SK-N-SH (cell line): ENCODE measurements at regions not wholly inside any gene's neighbourhood (a gene's known extent, or its start where the extent isn't known, plus 50 kb on each side); places are given as distances from the start of the nearest gene placed in this dataset.

Experiments used
- CTCF ChIA-PET: fragments of 300-600, 350-600 bp; formaldehyde crosslinking; extraction: SDS; loops from one replicate; lab custom pipeline; 2021; lab: Yijun Ruan, JAX
- POLR2A ChIA-PET: fragments of 350-600 bp; sonication (Branson Sonifier 250); formaldehyde crosslinking; extraction: SDS; loops from one replicate; lab custom pipeline; 2020; ENCODE audit warnings: antibody characterized with exemption, inconsistent platforms; lab: Yijun Ruan, JAX
- DNase-seq: peaks from one replicate; pipeline ENCODE4 v3.0.0; 2012
- H2AFZ ChIP-seq: fragments of 200-600 bp; sonication (generic); 2 replicates; pipeline ENCODE4 v1.8.1; 2016; ENCODE audit warnings: antibody characterized with exemption, mild to moderate bottlenecking, low read depth
- H3F3A ChIP-seq: fragments of 200-600 bp; sonication (generic); replicated peaks from 2 replicates; pipeline ENCODE3; 2016; ENCODE audit warnings: antibody characterized with exemption, mild to moderate bottlenecking; ENCODE audit not compliant: insufficient read depth
- H3K27ac ChIP-seq, 2 experiments: fragments of 200-500 bp in 1 of 2; fragments of 200-600 bp in 1 of 2; sonication (Bioruptor generic) in 1 of 2; sonication (generic), shearing (Covaris generic) in 1 of 2; 2 replicates each; pipeline versions ENCODE4 v1.5.1 to v1.6.1; 2014 to 2016; ENCODE audit warnings: low read depth in 2 of 2, inconsistent platforms in 1 of 2, low read length in 1 of 2, mild to moderate bottlenecking in 1 of 2, mixed read lengths in 1 of 2
- H3K27me3 ChIP-seq: fragments of 200-600 bp; sonication (generic), shearing (Covaris generic); 2 replicates; pipeline ENCODE4 v1.6.1; 2016; ENCODE audit warnings: mixed run types; ENCODE audit not compliant: insufficient read depth
- H3K36me3 ChIP-seq, 2 experiments: fragments of 200-500 bp in 1 of 2; fragments of 200-600 bp in 1 of 2; sonication (Bioruptor generic) in 1 of 2; sonication (generic) in 1 of 2; replicated peaks in 1 of 2; 2 replicates each; pipeline versions ENCODE3 to v1.5.1; 2014 to 2016; ENCODE audit warnings: low read length in 1 of 2, mild to moderate bottlenecking in 1 of 2; ENCODE audit not compliant: insufficient read depth in 2 of 2, control insufficient read depth in 1 of 2
- H3K4me1 ChIP-seq, 2 experiments: fragments of 200-500 bp in 1 of 2; fragments of 200-600 bp in 1 of 2; sonication (Bioruptor generic) in 1 of 2; sonication (generic), shearing (Covaris generic) in 1 of 2; 2 replicates each; pipeline versions ENCODE4 v1.5.1 to v1.6.1; 2014 to 2016; ENCODE audit warnings: low read depth in 1 of 2, low read length in 1 of 2, mixed run types in 1 of 2; ENCODE audit not compliant: insufficient read depth in 2 of 2, control insufficient read depth in 1 of 2
- H3K4me2 ChIP-seq: fragments of 200-600 bp; sonication (generic), shearing (Covaris generic); 2 replicates; pipeline ENCODE4 v1.6.1; 2017; ENCODE audit warnings: mixed run types
- H3K4me3 ChIP-seq, 2 experiments: fragments of 200-500 bp in 1 of 2; fragments of 200-600 bp in 1 of 2; sonication (Bioruptor generic) in 1 of 2; sonication (generic), shearing (Covaris generic) in 1 of 2; 2 replicates each; pipeline versions ENCODE4 v1.5.1 to v1.8.1; 2014 to 2016; ENCODE audit warnings: low read depth in 2 of 2, inconsistent platforms in 1 of 2, low read length in 1 of 2, mild to moderate bottlenecking in 1 of 2, mixed read lengths in 1 of 2, moderate library complexity in 1 of 2
- H3K79me2 ChIP-seq: fragments of 200-600 bp; sonication (generic); 2 replicates; pipeline ENCODE4 v1.8.1; 2017; ENCODE audit warnings: mild to moderate bottlenecking; ENCODE audit not compliant: insufficient read depth
- H3K9ac ChIP-seq: fragments of 200-600 bp; sonication (generic); 2 replicates; pipeline ENCODE4 v1.6.1; 2017; ENCODE audit warnings: mixed run types
- H3K9me2 ChIP-seq: fragments of 200-600 bp; sonication (generic); 2 replicates; pipeline ENCODE4 v1.6.1; 2017; ENCODE audit warnings: mixed run types
- H3K9me3 ChIP-seq: fragments of 200-600 bp; sonication (generic); 2 replicates; pipeline ENCODE4 v1.6.1; 2017; ENCODE audit warnings: mixed run types, mild to moderate bottlenecking, moderate library complexity
- H4K20me1 ChIP-seq: fragments of 200-600 bp; sonication (generic); 2 replicates; pipeline ENCODE4 v1.6.1; 2017; ENCODE audit warnings: mild to moderate bottlenecking, mixed run types; ENCODE audit not compliant: insufficient read depth
- CHD2 ChIP-seq: fragments of 150-350 bp; IDR thresholded peaks from 2 replicates; pipeline ENCODE4 v1.6.1; 2018; ENCODE audit warnings: low read length; ENCODE audit not compliant: partially characterized antibody
- CTCF ChIP-seq: fragments of 200-600 bp; sonication (generic); IDR thresholded peaks from 2 replicates; pipeline ENCODE4 v1.6.1; 2017; ENCODE audit warnings: antibody characterized with exemption, mild to moderate bottlenecking, moderate library complexity
- FOSL2 ChIP-seq: IDR thresholded peaks from 2 replicates; pipeline ENCODE4 v1.4.0; 2012; ENCODE audit warnings: low read depth, mild to moderate bottlenecking, moderate library complexity, borderline replicate concordance
- FOXJ3 ChIP-seq: sonication (generic); formaldehyde crosslinking; IDR thresholded peaks from 2 replicates; pipeline ENCODE4 v1.5.1; 2020; ENCODE audit warnings: mild to moderate bottlenecking, missing genetic modification reagents
- FOXM1 ChIP-seq: IDR thresholded peaks from 2 replicates; pipeline ENCODE4 v1.4.0; 2012; ENCODE audit warnings: low read depth, mild to moderate bottlenecking
- GABPA ChIP-seq: IDR thresholded peaks from 2 replicates; pipeline ENCODE4 v1.4.0; 2012; ENCODE audit warnings: low read depth, mild to moderate bottlenecking
- GATA2 ChIP-seq: sonication (generic); formaldehyde crosslinking; IDR thresholded peaks from 2 replicates; pipeline ENCODE4 v1.5.0; 2020; ENCODE audit warnings: mild to moderate bottlenecking, missing genetic modification reagents
- MXI1 ChIP-seq: IDR thresholded peaks from 2 replicates; pipeline ENCODE4 v1.6.1; 2012; ENCODE audit warnings: mild to moderate bottlenecking, low read depth, low read length, improper control_type of control experiment
- NFIC ChIP-seq: IDR thresholded peaks from 2 replicates; pipeline ENCODE4 v1.4.0; 2012; ENCODE audit warnings: borderline replicate concordance
- PBX3 ChIP-seq: IDR thresholded peaks from 2 replicates; pipeline ENCODE4; 2012
- POLR2AphosphoS5 ChIP-seq: IDR thresholded peaks from 2 replicates; pipeline ENCODE4 v1.6.1; 2012; ENCODE audit warnings: low read depth, low read length
- RFX5 ChIP-seq: IDR thresholded peaks from 2 replicates; pipeline ENCODE4 v1.6.1; 2012; ENCODE audit warnings: mild to moderate bottlenecking, improper control_type of control experiment, low read length
- SIN3A ChIP-seq: IDR thresholded peaks from 2 replicates; pipeline ENCODE4 v1.6.1; 2012; ENCODE audit warnings: low read depth, mild to moderate bottlenecking, low read length, moderate library complexity, borderline replicate concordance
- TCF12 ChIP-seq: IDR thresholded peaks from 2 replicates; pipeline ENCODE4 v1.4.0; 2012
- TEAD4 ChIP-seq: IDR thresholded peaks from 2 replicates; pipeline ENCODE4 v1.4.0; 2012; ENCODE audit warnings: mild to moderate bottlenecking, borderline replicate concordance; ENCODE audit not compliant: insufficient read depth
- USF1 ChIP-seq: IDR thresholded peaks from 2 replicates; pipeline ENCODE4 v1.4.0; 2012; ENCODE audit warnings: low read depth, borderline replicate concordance
- USF2 ChIP-seq: fragments of 150-350 bp; IDR thresholded peaks from 2 replicates; pipeline ENCODE4 v1.6.1; 2017; ENCODE audit warnings: antibody characterized with exemption, low read length, low read depth, borderline replicate concordance
- YY1 ChIP-seq: IDR thresholded peaks from 2 replicates; pipeline ENCODE4 v1.4.0; 2012; ENCODE audit warnings: low read depth, mild to moderate bottlenecking
- WGBS: methylation state at CpG from one replicate; pipeline ENCODE4 v1.1.6; 2017; ENCODE audit warnings: low lambda C conversion rate; 5-methylcytosine and 5-hydroxymethylcytosine counted together

- Histone ChIP-seq H3K36me3 (no peaks in the 10 kb centered on the region), H3K27ac (no peak overlapping the region; a peak in 1 of 4 replicates), H3K4me1 (peaks cover 0 to 9% of the 10 kb centered on the region in 2 experiments; a peak in 2 of 4 replicates), H3K9me2 (no peaks in the 10 kb centered on the region), H3K4me3 (no peak overlapping the region), H3K9ac (no peak overlapping the region), H3K79me2 (no peaks in the 10 kb centered on the region), H3F3A (no peaks in the 10 kb centered on the region), H4K20me1 (no peaks in the 10 kb centered on the region), H3K27me3 (no peaks in the 10 kb centered on the region), H3K9me3 (no peaks in the 10 kb centered on the region), H3K4me2 (no peak overlapping the region), H2AFZ (no peak overlapping the region)
- TF ChIP-seq GATA2 (CRISPR knock-in tag) (no peak), GABPA (no peak), MXI1 (no peak), TEAD4 (no peak), RFX5 (no peak), USF1 (no peak), NFIC (no peak), FOXJ3 (CRISPR knock-in tag) (no peak), POLR2AphosphoS5 (no peak), TCF12 (no peak), PBX3 (no peak), SIN3A (no peak), FOXM1 (no peak), YY1 (no peak), USF2 (no peak), CTCF (no peak), FOSL2 (no peak), CHD2 (no peak)
- ChIA-PET POLR2A (no interaction called here), CTCF (no interaction called here)
- DNase-seq: no peak
- WGBS: 53% methylated on average over 4 of the region's 4 CpGs
Measured at GRCh38 chr5:5564898-5565297, 142.4 kb downstream of the ICE1 start.
